HepG2 (cell line): ENCODE measurements at regions not wholly inside any gene's neighbourhood (a gene's known extent, or its start where the extent isn't known, plus 50 kb on each side); places are given as distances from the start of the nearest gene placed in this dataset.

Experiments used
- ELF1 ChIP-seq: sonication (generic); formaldehyde crosslinking; IDR thresholded peaks from 2 replicates; pipeline ENCODE4 v1.4.0; 2020; ENCODE audit warnings: missing genetic modification reagents
- RBM22 ChIP-seq: fragments of 200-400 bp; formaldehyde crosslinking; optimal IDR thresholded peaks from 2 replicates; pipeline ENCODE3; 2017; ENCODE audit warnings: mild to moderate bottlenecking, low read length, moderate library complexity
- SMARCE1 ChIP-seq: fragments of 450-650 bp; IDR thresholded peaks from 2 replicates; pipeline ENCODE4 v1.6.1; 2017; ENCODE audit warnings: borderline replicate concordance
- ZNF749 ChIP-seq: sonication (generic); formaldehyde crosslinking; IDR thresholded peaks from 2 replicates; pipeline ENCODE4 v1.8.0; 2022; ENCODE audit warnings: mild to moderate bottlenecking, missing genetic modification reagents, moderate library complexity, borderline replicate concordance
- TF ChIP-seq, protein P1 (sequence below): sonication (generic); formaldehyde crosslinking; IDR thresholded peaks from 2 replicates; pipeline ENCODE4 v1.5.1; 2020; ENCODE audit warnings: mild to moderate bottlenecking, missing genetic modification reagents
- TF ChIP-seq, protein P2 (sequence below): sonication (generic); formaldehyde crosslinking; conservative IDR thresholded peaks from 2 replicates; pipeline ENCODE4 v1.4.0; 2020; ENCODE audit warnings: missing genetic modification reagents

DNA sequence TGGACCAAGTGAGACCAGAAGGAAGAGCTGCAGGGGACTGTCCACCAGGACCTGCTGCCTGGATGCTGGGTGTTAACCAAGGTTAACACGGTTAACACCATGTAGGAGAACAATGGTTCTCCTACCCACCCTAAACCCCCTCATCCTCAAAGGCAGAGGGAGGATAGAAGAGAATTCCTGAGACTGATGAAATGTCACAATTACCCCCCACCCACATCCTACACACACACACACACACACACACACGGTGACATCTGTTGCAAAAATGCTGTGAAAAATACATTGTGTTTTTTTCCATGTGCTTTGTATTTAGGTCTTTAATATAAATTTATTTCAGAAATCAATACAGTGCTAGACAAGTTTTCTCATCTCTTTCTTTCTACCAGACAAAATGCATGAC lies 113.9 kb upstream of the HES1 start:
- TF ChIP-seq ELF1 (CRISPR knock-in tag) (no peak), SMARCE1 (no peak), ZNF749 (CRISPR knock-in tag) (no peak), RBM22 (no peak)
- TF ChIP-seq, protein P1, sequence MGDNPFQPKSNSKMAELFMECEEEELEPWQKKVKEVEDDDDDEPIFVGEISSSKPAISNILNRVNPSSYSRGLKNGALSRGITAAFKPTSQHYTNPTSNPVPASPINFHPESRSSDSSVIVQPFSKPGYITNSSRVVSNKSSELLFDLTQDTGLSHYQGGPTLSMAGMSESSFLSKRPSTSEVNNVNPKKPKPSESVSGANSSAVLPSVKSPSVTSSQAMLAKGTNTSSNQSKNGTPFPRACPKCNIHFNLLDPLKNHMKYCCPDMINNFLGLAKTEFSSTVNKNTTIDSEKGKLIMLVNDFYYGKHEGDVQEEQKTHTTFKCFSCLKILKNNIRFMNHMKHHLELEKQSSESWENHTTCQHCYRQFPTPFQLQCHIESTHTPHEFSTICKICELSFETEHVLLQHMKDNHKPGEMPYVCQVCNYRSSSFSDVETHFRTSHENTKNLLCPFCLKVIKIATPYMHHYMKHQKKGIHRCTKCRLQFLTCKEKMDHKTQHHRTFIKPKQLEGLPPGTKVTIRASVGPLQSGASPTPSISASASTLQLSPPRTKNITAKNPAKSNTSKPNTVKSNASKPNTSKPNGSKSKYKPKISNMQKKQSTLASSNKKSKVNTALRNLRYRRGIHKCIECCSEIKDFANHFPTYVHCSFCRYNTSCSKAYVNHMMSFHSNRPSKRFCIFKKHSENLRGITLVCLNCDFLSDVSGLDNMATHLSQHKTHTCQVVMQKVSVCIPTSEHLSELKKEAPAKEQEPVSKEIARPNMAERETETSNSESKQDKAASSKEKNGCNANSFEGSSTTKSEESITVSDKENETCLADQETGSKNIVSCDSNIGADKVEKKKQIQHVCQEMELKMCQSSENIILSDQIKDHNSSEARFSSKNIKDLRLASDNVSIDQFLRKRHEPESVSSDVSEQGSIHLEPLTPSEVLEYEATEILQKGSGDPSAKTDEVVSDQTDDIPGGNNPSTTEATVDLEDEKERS (CRISPR knock-in tag) = no peak
- TF ChIP-seq, protein P2, sequence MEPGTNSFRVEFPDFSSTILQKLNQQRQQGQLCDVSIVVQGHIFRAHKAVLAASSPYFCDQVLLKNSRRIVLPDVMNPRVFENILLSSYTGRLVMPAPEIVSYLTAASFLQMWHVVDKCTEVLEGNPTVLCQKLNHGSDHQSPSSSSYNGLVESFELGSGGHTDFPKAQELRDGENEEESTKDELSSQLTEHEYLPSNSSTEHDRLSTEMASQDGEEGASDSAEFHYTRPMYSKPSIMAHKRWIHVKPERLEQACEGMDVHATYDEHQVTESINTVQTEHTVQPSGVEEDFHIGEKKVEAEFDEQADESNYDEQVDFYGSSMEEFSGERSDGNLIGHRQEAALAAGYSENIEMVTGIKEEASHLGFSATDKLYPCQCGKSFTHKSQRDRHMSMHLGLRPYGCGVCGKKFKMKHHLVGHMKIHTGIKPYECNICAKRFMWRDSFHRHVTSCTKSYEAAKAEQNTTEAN (CRISPR knock-in tag) = no peak
